B cell (primary cell): ENCODE measurements at regions not wholly inside any gene's neighbourhood (a gene's known extent, or its start where the extent isn't known, plus 50 kb on each side); places are given as distances from the start of the nearest gene placed in this dataset.

Experiments
- ATAC-seq: fragments of 200-7000 bp; cut with Tn5 transposase; one replicate; pipeline ENCODE4 v1.10.0; 2021; ENCODE audit warnings: low read depth, mild to moderate bottlenecking, moderate number of reproducible peaks, moderate library complexity
- CTCF ChIA-PET: fragments of 350-600 bp; sonication (Branson Sonifier 250); formaldehyde crosslinking; loops from one replicate; lab custom pipeline; 2021; ENCODE audit warnings: antibody characterized with exemption, inconsistent platforms; lab: Charles Lee
- POLR2A ChIA-PET: fragments of 350-600 bp; sonication (Branson Sonifier 250); formaldehyde crosslinking; loops from one replicate; lab custom pipeline; 2021; ENCODE audit warnings: antibody characterized with exemption; lab: Charles Lee
- DNase-seq: peaks from one replicate; pipeline ENCODE4 v3.0.0; 2013
- H2AFZ ChIP-seq: 2 replicates; pipeline ENCODE4 v1.6.1; 2012; ENCODE audit warnings: mild to moderate bottlenecking, low read depth, low read length; ENCODE audit not compliant: insufficient read depth, poor library complexity, severe bottlenecking
- H3K27ac ChIP-seq, 2 donors: 1 replicate in 1 of 2; 2 replicates in 1 of 2; pipeline ENCODE4 v1.5.1; 2012 to 2013; ENCODE audit warnings: low read length in 2 of 2, mild to moderate bottlenecking in 2 of 2, moderate library complexity in 1 of 2
- H3K27me3 ChIP-seq, 4 experiments: fragments of 200-600 bp in 1 of 4; sonication (generic) in 1 of 4; replicated peaks in 1 of 4; 1 replicate in 2 of 4; 2 replicates in 2 of 4; pipeline versions ENCODE4 v1.6.1 to v1.7.0; 2013 to 2016; ENCODE audit warnings: low read length in 3 of 4, mild to moderate bottlenecking in 2 of 4, mixed read lengths in 1 of 4, moderate library complexity in 1 of 4; ENCODE audit not compliant: insufficient read depth in 4 of 4, control insufficient read depth in 3 of 4; ENCODE audit errors: control extremely low read depth in 1 of 4
- H3K36me3 ChIP-seq, 2 experiments: replicated peaks in 1 of 2; 1 replicate in 1 of 2; 2 replicates in 1 of 2; pipeline versions ENCODE4 v1.6.1 to v1.7.1; 2013; ENCODE audit warnings: low read length in 1 of 2; ENCODE audit not compliant: insufficient read depth in 2 of 2, control insufficient read depth in 1 of 2; ENCODE audit errors: control extremely low read depth in 1 of 2, extremely low read depth in 1 of 2
- H3K4me1 ChIP-seq, 2 donors: fragments of 200-600 bp in 1 of 2; sonication (generic) in 1 of 2; 1 replicate in 1 of 2; 2 replicates in 1 of 2; pipeline versions ENCODE4 v1.5.1 to v1.6.1; 2013 to 2017; ENCODE audit warnings: low read length in 2 of 2; ENCODE audit not compliant: control insufficient read depth in 2 of 2, insufficient read depth in 2 of 2
- H3K4me2 ChIP-seq: replicated peaks from 2 replicates; pipeline ENCODE3; 2012; ENCODE audit warnings: mild to moderate bottlenecking, low read depth, low read length; ENCODE audit not compliant: poor library complexity, severe bottlenecking
- H3K4me3 ChIP-seq, 5 experiments: fragments of 200-600 bp in 1 of 5; sonication (generic) in 1 of 5; 1 replicate in 3 of 5; 2 replicates in 2 of 5; pipeline versions ENCODE4 v1.5.1 to v1.7.0; 2011 to 2016; ENCODE audit warnings: low read length in 4 of 5, mild to moderate bottlenecking in 4 of 5, low read depth in 2 of 5, control low read depth in 1 of 5, moderate library complexity in 1 of 5; ENCODE audit not compliant: insufficient read depth in 1 of 5; ENCODE audit errors: control extremely low read depth in 1 of 5, extremely low read depth in 1 of 5
- H3K79me2 ChIP-seq: fragments of 200-600 bp; sonication (generic); one replicate; pipeline ENCODE4 v1.6.0; 2016; ENCODE audit warnings: low read length; ENCODE audit not compliant: control insufficient read depth, insufficient read depth
- H3K9ac ChIP-seq: fragments of 200-600 bp; sonication (generic); 2 replicates; pipeline ENCODE4 v1.6.1; 2017; ENCODE audit warnings: mild to moderate bottlenecking, low read length, moderate library complexity
- H3K9me3 ChIP-seq, 3 donors: one replicate each; pipeline versions ENCODE4 v1.6.1 to v1.7.1; 2013; ENCODE audit warnings: low read length in 2 of 3; ENCODE audit not compliant: control insufficient read depth in 2 of 3, insufficient read depth in 1 of 3; ENCODE audit errors: control extremely low read depth in 1 of 3
- H4K20me1 ChIP-seq: 2 replicates; pipeline ENCODE4 v1.6.0; 2012; ENCODE audit warnings: mild to moderate bottlenecking, low read length; ENCODE audit not compliant: insufficient read depth, control insufficient read depth, poor library complexity, severe bottlenecking
- H3K27ac Mint-ChIP-seq: one replicate; pipeline ENCODE4 v1.8.0; 2021; ENCODE audit warnings: mixed read lengths
- H3K27me3 Mint-ChIP-seq: one replicate; pipeline ENCODE4 v1.8.0; 2021; ENCODE audit warnings: mixed read lengths
- H3K4me1 Mint-ChIP-seq: one replicate; pipeline ENCODE4 v1.8.0; 2021; ENCODE audit warnings: mixed read lengths
- H3K4me3 Mint-ChIP-seq: one replicate; pipeline ENCODE4 v1.8.0; 2021; ENCODE audit warnings: mixed read lengths
- H3K9me3 Mint-ChIP-seq: one replicate; pipeline ENCODE4 v1.8.0; 2022; ENCODE audit warnings: mixed read lengths; ENCODE audit not compliant: insufficient read depth
- CTCF ChIP-seq: fragments of 200-600 bp; IDR thresholded peaks from one replicate; pipeline ENCODE4 v1.8.0; 2022; ENCODE audit warnings: antibody characterized with exemption, mild to moderate bottlenecking
- EZH2 ChIP-seq: IDR thresholded peaks from 2 replicates; pipeline ENCODE4 v1.6.1; 2012; ENCODE audit warnings: borderline replicate concordance, low read depth, mild to moderate bottlenecking, moderate library complexity, low read length; ENCODE audit not compliant: insufficient read depth, poor library complexity, severe bottlenecking
- WGBS: methylation state at CpG from one replicate; pipeline ENCODE4 v1.1.5; 2013; ENCODE audit warnings: missing lambda C conversion rate; ENCODE audit not compliant: insufficient coverage; 5-methylcytosine and 5-hydroxymethylcytosine counted together
- intact Hi-C: fragments of 100-400 bp; cut with micrococcal nuclease; formaldehyde crosslinking; loops from one replicate; pipeline ENCODE4 v1.10.0; 2022

GRCh38 chr13:103671547-103671946 lies 605.3 kb upstream of the SLC10A2 start:
- intact Hi-C loops: no loop called here
- no peaks in the 10 kb centered on the region for H3K27me3 Mint-ChIP-seq
- Histone ChIP-seq H3K4me2 (no peak overlapping the region), H3K27me3 (no peaks in the 10 kb centered on the region), H3K9me3 (no peaks in the 10 kb centered on the region), H3K4me3 (no peak overlapping the region), H3K36me3 (no peaks in the 10 kb centered on the region), H3K27ac (no peak overlapping the region), H3K79me2 (no peaks in the 10 kb centered on the region), H2AFZ (no peak overlapping the region), H3K9ac (no peak overlapping the region), H3K4me1 (no peaks in the 10 kb centered on the region), H4K20me1 (no peaks in the 10 kb centered on the region)
- H3K4me1 Mint-ChIP-seq: no peaks in the 10 kb centered on the region
- CTCF ChIA-PET: no interaction called here
- H3K27ac Mint-ChIP-seq: no peak overlapping the region
- H3K9me3 Mint-ChIP-seq: peaks cover 2% of the 10 kb centered on the region
- 94% methylated on average over 5 of the region's 5 CpGs for WGBS
- no peak for DNase-seq
- POLR2A ChIA-PET: no interaction called here
- no peak for ATAC-seq
- H3K4me3 Mint-ChIP-seq: no peak overlapping the region
- TF ChIP-seq EZH2 (no peak), CTCF (no peak)

- H3K4me3 Mint-ChIP-seq: no peak overlapping the region
- ChIA-PET POLR2A (no interaction called here), CTCF (no interaction called here)
- no peaks in the 10 kb centered on the region for H3K4me1 Mint-ChIP-seq
- H3K9me3 Mint-ChIP-seq: no peaks in the 10 kb centered on the region
- no peak for DNase-seq
- no peak for ATAC-seq
- Histone ChIP-seq H4K20me1 (no peaks in the 10 kb centered on the region), H3K9ac (no peak overlapping the region), H3K27me3 (no peaks in the 10 kb centered on the region), H3K4me3 (no peak overlapping the region), H3K27ac (no peak overlapping the region), H3K9me3 (peaks cover 0 to 4% (median 0%) of the 10 kb centered on the region in 3 donors), H3K4me2 (no peak overlapping the region), H3K79me2 (no peaks in the 10 kb centered on the region), H3K4me1 (no peaks in the 10 kb centered on the region), H2AFZ (no peak overlapping the region), H3K36me3 (no peaks in the 10 kb centered on the region)
- no peak for TF ChIP-seq CTCF
- no peak for TF ChIP-seq EZH2
- WGBS: 90% methylated on average over 2 of the region's 4 CpGs
- intact Hi-C loops: no loop called here
- H3K27me3 Mint-ChIP-seq: no peaks in the 10 kb centered on the region
- H3K27ac Mint-ChIP-seq: no peak overlapping the region
These were observed 597.8 kb upstream of the SLC10A2 start for GRCh38 chr13:103663996-103664395.
